Jurkat, Clone E6-1 (cell line): ENCODE measurements at regions not wholly inside any gene's neighbourhood (a gene's known extent, or its start where the extent isn't known, plus 50 kb on each side); places are given as distances from the start of the nearest gene placed in this dataset.
"Not testable (repeated sequence)": the region's sequence is repeated elsewhere in the genome, so short reads cannot be mapped to it uniquely, and the experiment has no call there.

Experiments used
- DNase-seq: peaks from one replicate; pipeline ENCODE4 v3.0.0-alpha.2; 2011; ENCODE audit warnings: low read depth, low spot score
- H3K4me3 ChIP-seq: 2 replicates; pipeline ENCODE4 v1.5.1; 2011; ENCODE audit warnings: mild to moderate bottlenecking, low read length, control low read depth, moderate library complexity

- DNase-seq, result no peak
- no peak overlapping the region for H3K4me3 ChIP-seq
Observed at GRCh38 chrX:65971151-65971550, 68.7 kb downstream of the VSIG4 start.

DNA sequence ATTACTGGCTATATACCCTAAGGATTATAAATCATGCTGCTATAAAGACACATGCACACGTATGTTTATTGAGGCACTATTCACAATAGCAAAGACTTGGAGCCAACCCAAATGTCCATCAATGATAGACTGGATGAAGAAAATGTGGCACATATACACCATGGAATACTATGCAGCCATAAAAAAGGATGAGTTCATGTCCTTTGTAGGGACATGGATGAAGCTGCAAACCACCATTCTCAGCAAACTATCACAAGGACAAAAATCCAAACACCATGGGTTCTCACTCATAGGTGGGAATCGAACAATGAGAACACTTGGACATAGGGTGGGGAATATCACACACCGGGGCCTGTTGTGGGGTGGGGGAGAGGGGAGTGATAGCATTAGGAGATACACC lies 72.7 kb downstream of the VSIG4 start:
- H3K4me3 ChIP-seq, DNase-seq: not testable (repeated sequence)

DNA sequence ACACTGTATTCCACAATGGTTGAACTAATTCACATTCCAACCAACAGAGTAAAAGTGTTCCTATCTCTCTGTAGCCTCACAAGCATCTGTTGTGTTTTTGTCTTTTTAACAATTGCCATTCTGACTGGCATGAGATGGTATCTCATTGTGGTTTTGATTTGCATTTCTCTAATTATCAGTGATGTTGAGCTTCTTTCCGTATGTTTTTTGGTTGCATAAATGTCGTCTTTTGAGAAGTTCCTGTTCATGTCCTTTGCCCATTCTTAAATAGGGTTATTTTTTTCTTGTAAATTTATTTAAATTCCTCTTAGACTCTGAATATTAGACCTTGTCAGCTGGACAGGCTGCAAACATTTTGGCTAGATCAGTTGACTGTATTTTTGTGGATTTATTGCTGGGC lies 78.2 kb downstream of the VSIG4 start:
- DNase-seq, result no peak
- H3K4me3 ChIP-seq, result no peak overlapping the region

- DNase-seq, result no peak
Observed at GRCh38 chrX:65948103-65948502, 91.8 kb downstream of the VSIG4 start.

DNA sequence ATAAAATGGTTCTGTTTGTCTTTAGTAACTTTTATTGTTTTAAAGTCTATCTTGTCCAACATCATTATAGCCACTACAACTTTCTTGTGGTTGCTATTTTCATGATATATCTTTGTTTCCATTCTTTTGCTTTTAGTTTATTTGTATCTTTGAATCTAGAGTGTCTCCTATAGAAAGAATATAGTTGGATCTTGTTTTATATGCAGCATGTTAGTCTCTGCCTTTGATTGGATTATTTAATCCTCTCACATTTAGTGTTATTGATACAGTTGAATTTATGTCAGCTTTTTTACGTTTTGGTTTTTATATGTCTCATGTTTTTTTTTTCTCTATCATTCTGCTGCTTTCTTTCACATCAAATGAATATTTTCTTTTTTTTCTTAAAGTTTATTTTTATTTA lies 98.1 kb downstream of the VSIG4 start:
- no peak for DNase-seq
- H3K4me3 ChIP-seq, result no peak overlapping the region

More at GRCh38 chrX:65948103-65948502, 91.8 kb downstream of the VSIG4 start:
- no peak overlapping the region for H3K4me3 ChIP-seq

- no peak overlapping the region for H3K4me3 ChIP-seq
- no peak for DNase-seq
Observed at GRCh38 chrX:65933085-65933589, 106.7 kb downstream of the VSIG4 start.

- no peak for DNase-seq
- no peak overlapping the region for H3K4me3 ChIP-seq
Observed at GRCh38 chrX:65932173-65933084, 107.5 kb downstream of the VSIG4 start.

GRCh38 chrX:65928522-65928921 lies 111.4 kb downstream of the VSIG4 start:
- no peak overlapping the region for H3K4me3 ChIP-seq
- DNase-seq, result no peak

DNA sequence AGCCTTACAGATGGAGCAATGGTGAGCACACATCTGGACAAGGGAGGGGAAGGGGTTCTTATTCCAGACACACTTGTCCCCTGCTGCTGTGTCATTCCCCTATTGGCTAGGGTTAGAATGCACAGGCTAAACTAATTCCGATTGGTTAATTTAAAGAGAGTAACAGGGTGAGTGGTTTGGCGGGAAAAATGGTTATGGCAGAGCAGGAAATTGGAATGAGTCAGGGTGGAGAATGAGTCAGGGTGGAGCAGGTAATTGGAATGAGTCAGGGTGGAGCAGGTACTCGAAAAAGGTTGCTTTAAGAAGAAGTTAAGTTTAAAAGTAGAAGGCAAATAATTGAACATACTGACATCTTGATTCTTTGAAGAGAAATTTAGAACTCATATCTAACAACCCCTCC lies 112.5 kb downstream of the VSIG4 start:
- H3K4me3 ChIP-seq, DNase-seq: not testable (repeated sequence)

- H3K4me3 ChIP-seq, result peak overlapping the region; percentile 25
- DNase-seq, result peak; percentile 89
Observed at GRCh38 chrX:65926095-65927019, 113.5 kb downstream of the VSIG4 start.

DNA sequence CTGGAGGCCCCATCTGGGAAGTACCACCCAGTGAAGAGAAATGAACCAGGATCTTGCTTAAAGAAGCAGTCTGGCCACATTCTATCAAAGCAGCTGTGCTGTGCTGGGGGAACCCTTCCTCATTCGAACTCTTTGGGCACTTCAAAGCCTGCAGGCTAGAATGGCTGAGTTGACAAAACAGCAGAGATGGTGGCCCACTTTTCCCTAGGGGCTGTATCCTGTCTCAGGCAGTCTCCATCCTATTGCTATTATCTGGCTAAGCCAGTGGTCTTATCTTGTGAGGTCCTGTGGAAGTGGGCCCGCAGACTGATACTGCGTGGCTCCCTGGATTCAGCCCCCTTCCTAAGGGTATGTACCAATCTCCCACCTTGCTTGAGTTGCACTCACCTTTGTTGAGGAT lies 114.3 kb downstream of the VSIG4 start:
- DNase-seq, result no peak
- H3K4me3 ChIP-seq, result no peak overlapping the region; the same call in 1 of the 2 replicates

DNA sequence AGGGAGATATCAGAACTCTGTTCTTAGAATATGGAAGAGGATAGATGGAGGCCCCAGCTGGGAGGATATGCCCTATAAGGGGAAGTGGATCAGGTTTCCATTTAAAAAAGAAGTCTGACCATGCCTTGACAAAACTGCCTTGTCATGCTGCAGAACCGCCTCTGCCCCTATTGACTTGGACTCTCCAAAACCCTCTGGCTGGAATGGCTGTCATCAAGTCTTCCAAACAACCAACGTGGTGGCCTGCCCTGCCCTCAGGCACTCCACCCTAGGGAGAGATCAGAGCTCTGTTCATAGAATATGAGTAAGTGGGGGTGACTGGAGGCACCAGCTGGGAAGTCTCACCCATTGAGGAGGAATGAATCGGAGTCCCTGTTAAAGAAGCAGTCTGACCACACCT lies 114.9 kb downstream of the VSIG4 start:
- H3K4me3 ChIP-seq, result no peak overlapping the region
- DNase-seq, result no peak

DNA sequence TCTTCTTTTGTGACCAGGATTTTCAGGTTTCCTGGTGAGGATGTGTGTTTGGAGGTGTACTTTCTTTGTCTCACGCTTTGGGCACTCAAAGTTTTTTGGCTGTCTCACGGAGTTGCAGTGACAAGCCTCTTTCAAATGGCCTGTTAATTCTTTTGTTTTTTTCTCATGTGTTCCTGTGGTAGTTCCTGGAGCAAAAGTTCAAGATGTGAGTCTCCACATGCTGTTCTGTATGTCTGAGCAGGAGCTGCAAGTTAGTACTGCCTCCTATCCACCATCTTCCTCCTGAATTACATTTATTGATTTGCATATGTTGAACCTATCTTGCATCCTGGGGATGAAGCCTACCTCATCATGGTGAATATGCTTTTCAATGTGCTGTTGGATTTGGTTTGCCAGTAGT lies 118.5 kb downstream of the VSIG4 start:
- DNase-seq, result no peak
- H3K4me3 ChIP-seq, result no peak overlapping the region

DNA sequence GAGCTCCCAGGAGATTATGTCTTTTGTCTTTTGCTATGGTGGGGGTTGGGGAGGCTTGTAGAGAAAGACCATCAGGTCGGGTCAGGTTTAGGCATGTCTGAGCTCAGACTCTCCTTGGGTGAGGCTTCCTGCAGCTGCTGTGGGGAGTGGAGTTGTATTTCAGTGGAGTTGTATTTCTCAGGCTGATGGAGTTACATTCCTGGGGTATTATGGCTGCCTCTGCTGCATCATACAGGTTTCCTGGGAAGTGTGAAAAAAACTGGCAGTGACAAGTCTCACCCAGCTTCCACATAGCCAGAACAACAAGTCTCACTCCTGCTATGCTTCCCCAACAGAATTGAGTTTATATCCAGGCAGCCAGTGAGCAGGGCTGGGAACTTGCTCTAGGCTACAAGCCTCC lies 119.3 kb downstream of the VSIG4 start:
- H3K4me3 ChIP-seq, result no peak overlapping the region
- DNase-seq, result no peak

DNA sequence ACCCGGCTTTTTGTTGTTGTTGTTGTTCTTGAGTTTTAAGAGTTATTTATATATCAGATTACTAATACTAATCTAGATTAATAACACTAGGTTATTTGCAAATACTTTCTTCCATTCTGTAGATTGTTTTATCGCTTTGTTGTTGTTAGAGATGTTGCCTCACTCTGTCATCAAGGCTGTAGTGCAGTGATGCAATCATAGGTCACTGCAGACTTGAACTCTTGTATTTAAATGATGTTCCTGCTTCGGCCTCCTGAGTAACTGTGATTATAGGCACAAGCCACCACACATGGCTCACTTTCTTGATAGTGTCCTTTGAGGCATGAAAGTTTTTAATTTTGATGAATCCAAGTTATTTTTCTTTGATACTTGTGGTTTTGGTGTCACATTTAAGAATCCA lies 129.0 kb downstream of the VSIG4 start:
- H3K4me3 ChIP-seq, result no peak overlapping the region
- no peak for DNase-seq

GRCh38 chrX:65903750-65904149 lies 136.1 kb downstream of the VSIG4 start:
- DNase-seq, result no peak
- H3K4me3 ChIP-seq, result no peak overlapping the region

DNA sequence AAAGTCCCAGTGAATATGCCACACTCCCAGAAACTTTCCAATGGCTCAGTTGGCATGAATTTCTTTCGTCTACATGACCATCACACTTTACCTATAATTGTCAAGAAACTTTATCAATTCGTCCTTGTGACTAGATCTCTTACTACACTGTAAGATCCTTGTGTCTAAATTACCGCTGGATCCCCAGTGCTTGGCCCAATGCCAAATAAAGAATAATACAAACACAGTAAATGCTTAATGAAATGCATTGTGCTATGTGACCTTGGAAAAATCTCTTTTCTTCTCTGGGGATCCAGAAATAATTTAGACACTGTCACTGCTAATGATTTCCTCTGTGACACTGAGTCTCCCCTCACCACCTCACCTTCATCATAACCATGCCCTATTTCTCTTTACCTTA lies 137.9 kb downstream of the VSIG4 start:
- no peak for DNase-seq
- H3K4me3 ChIP-seq, result no peak overlapping the region

- no peak overlapping the region for H3K4me3 ChIP-seq
- DNase-seq, result peak; percentile 68
Observed at GRCh38 chrX:65900850-65901844, 138.7 kb downstream of the VSIG4 start.

- H3K4me3 ChIP-seq, result no peak overlapping the region
- DNase-seq, result no peak
Observed at GRCh38 chrX:65894133-65894532, 145.7 kb downstream of the VSIG4 start.
